Vagina (tissue), 2 donors: ENCODE measurements at regions not wholly inside any gene's neighbourhood (a gene's known extent, or its start where the extent isn't known, plus 50 kb on each side); places are given as distances from the start of the nearest gene placed in this dataset.

Experiments
- POLR2A ChIP-seq, 2 donors: fragments of 450-650 bp; IDR thresholded peaks; one replicate each; pipeline ENCODE4 v1.6.1; 2017; ENCODE audit warnings: antibody characterized with exemption in 2 of 2, mild to moderate bottlenecking in 2 of 2, moderate library complexity in 2 of 2
- POLR2AphosphoS5 ChIP-seq, 2 donors: sonication (generic); formaldehyde crosslinking; IDR thresholded peaks; one replicate each; pipeline ENCODE4 v1.9.0; 2017; ENCODE audit warnings: antibody characterized with exemption in 2 of 2, mild to moderate bottlenecking in 2 of 2, low read depth in 1 of 2; ENCODE audit not compliant: insufficient read depth in 1 of 2
- TF ChIP-seq, protein P1 (sequence below), 3 experiments: fragments of 450-650 bp in 2 of 3; fragments of 200-600 bp in 1 of 3; sonication (generic) in 1 of 3; IDR thresholded peaks; one replicate each; pipeline ENCODE4 v1.5.1; 2017 to 2019; ENCODE audit warnings: antibody characterized with exemption in 3 of 3, mild to moderate bottlenecking in 2 of 3, moderate library complexity in 2 of 3

DNA sequence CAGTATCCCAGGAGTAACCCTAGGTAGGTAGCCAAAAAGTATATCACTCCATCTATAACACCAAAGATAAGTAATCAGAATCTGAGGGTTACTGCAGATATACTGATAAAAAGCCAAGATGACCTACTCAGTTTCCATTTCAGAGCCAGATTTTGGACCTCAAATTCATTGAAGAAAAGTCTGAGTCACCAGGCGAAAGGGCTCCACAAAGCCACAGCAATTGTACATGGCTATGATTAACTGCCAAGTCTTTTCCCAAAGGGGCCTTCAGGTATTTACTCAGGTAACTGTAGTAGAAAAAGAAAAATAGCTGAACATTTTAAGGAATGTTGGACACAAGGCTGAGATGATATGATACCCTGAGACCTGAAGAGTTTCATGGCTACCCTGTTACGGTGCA is 75.6 kb upstream of the KCNH7 start:
- no peak for TF ChIP-seq POLR2AphosphoS5 (IDR thresholded peaks at IDR 0.05; ENCODE audit: insufficient read depth in 1 of 2, low read depth in 1 of 2)
- TF ChIP-seq, protein P1, sequence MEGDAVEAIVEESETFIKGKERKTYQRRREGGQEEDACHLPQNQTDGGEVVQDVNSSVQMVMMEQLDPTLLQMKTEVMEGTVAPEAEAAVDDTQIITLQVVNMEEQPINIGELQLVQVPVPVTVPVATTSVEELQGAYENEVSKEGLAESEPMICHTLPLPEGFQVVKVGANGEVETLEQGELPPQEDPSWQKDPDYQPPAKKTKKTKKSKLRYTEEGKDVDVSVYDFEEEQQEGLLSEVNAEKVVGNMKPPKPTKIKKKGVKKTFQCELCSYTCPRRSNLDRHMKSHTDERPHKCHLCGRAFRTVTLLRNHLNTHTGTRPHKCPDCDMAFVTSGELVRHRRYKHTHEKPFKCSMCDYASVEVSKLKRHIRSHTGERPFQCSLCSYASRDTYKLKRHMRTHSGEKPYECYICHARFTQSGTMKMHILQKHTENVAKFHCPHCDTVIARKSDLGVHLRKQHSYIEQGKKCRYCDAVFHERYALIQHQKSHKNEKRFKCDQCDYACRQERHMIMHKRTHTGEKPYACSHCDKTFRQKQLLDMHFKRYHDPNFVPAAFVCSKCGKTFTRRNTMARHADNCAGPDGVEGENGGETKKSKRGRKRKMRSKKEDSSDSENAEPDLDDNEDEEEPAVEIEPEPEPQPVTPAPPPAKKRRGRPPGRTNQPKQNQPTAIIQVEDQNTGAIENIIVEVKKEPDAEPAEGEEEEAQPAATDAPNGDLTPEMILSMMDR (IDR thresholded peaks at IDR 0.05): no peak
- TF ChIP-seq POLR2A (IDR thresholded peaks at IDR 0.05): no peak
